Keratinocyte (primary cell): ENCODE measurements at regions not wholly inside any gene's neighbourhood (a gene's known extent, or its start where the extent isn't known, plus 50 kb on each side); places are given as distances from the start of the nearest gene placed in this dataset.

Experiments
- DNase-seq: peaks from one replicate; pipeline ENCODE4 v3.0.0-alpha.2; 2011; ENCODE audit warnings: low read depth, missing footprints, low spot score
- FAIRE-seq: peaks from 2 replicates; lab custom pipeline; 2011; peaks lifted over from hg19 to GRCh38; lab: Jason Lieb, UNC
- H2AFZ ChIP-seq: 2 replicates; pipeline ENCODE4 v1.6.0; 2012; ENCODE audit warnings: low read length, control low read depth, inconsistent platforms; ENCODE audit not compliant: control insufficient read depth
- H3K27ac ChIP-seq: 2 replicates; pipeline ENCODE4 v1.5.1; 2011; ENCODE audit warnings: low read length; ENCODE audit not compliant: control insufficient read depth, insufficient read depth
- H3K27me3 ChIP-seq: 3 replicates; pipeline ENCODE4 v1.6.0; 2011; ENCODE audit warnings: low read length; ENCODE audit not compliant: control insufficient read depth, insufficient read depth; ENCODE audit errors: extremely low read depth
- H3K36me3 ChIP-seq, 2 experiments: 2 replicates in 1 of 2; 3 replicates in 1 of 2; pipeline ENCODE4 v1.5.1; 2011; ENCODE audit warnings: low read length in 2 of 2, mild to moderate bottlenecking in 1 of 2; ENCODE audit not compliant: control insufficient read depth in 2 of 2, insufficient read depth in 2 of 2; ENCODE audit errors: extremely low read depth in 1 of 2
- H3K4me1 ChIP-seq: 3 replicates; pipeline ENCODE4 v1.5.1; 2011; ENCODE audit warnings: low read length; ENCODE audit not compliant: control insufficient read depth, insufficient read depth; ENCODE audit errors: extremely low read depth
- H3K4me2 ChIP-seq: 3 replicates; pipeline ENCODE4 v1.6.0; 2011; ENCODE audit warnings: low read depth, low read length; ENCODE audit not compliant: control insufficient read depth, insufficient read depth; ENCODE audit errors: extremely low read depth
- H3K4me3 ChIP-seq, 3 experiments: fragments of 200-600 bp in 1 of 3; sonication (generic) in 1 of 3; 2 replicates in 2 of 3; 3 replicates in 1 of 3; pipeline ENCODE4 v1.5.1; 2011 to 2016; ENCODE audit warnings: low read length in 3 of 3, mild to moderate bottlenecking in 3 of 3, control low read depth in 2 of 3, inconsistent platforms in 1 of 3, low read depth in 1 of 3, mixed read lengths in 1 of 3, mixed run types in 1 of 3, moderate library complexity in 1 of 3; ENCODE audit not compliant: control insufficient read depth in 2 of 3, insufficient read depth in 2 of 3; ENCODE audit errors: extremely low read depth in 1 of 3
- H3K79me2 ChIP-seq: 2 replicates; pipeline ENCODE4 v1.6.0; 2012; ENCODE audit warnings: low read length; ENCODE audit not compliant: control insufficient read depth, insufficient read depth
- H3K9ac ChIP-seq: 3 replicates; pipeline ENCODE4 v1.6.0; 2011; ENCODE audit warnings: low read length; ENCODE audit not compliant: control insufficient read depth, insufficient read depth; ENCODE audit errors: extremely low read depth
- H3K9me1 ChIP-seq: 3 replicates; pipeline ENCODE4 v1.6.0; 2011; ENCODE audit warnings: low read length; ENCODE audit not compliant: control insufficient read depth, insufficient read depth; ENCODE audit errors: extremely low read depth
- H3K9me3 ChIP-seq: 2 replicates; pipeline ENCODE4 v1.5.1; 2012; ENCODE audit warnings: low read depth, low read length; ENCODE audit not compliant: control insufficient read depth
- H4K20me1 ChIP-seq: 3 replicates; pipeline ENCODE4 v1.6.0; 2011; ENCODE audit warnings: low read length; ENCODE audit not compliant: control insufficient read depth, insufficient read depth; ENCODE audit errors: extremely low read depth
- CTCF ChIP-seq, 3 experiments: IDR thresholded peaks in 1 of 3; conservative IDR thresholded peaks in 1 of 3; optimal IDR thresholded peaks in 1 of 3; 2 replicates in 2 of 3; 3 replicates in 1 of 3; pipeline versions ENCODE3 to v1.5.1; 2011; ENCODE audit warnings: low read length in 3 of 3, mild to moderate bottlenecking in 3 of 3, moderate library complexity in 2 of 3, control low read depth in 1 of 3, inconsistent platforms in 1 of 3; ENCODE audit not compliant: insufficient read depth in 2 of 3; ENCODE audit errors: extremely low read depth in 1 of 3
- EZH2 ChIP-seq: IDR thresholded peaks from one replicate; pipeline ENCODE4 v1.6.1; 2012; ENCODE audit warnings: inconsistent platforms, mild to moderate bottlenecking, low read length, moderate library complexity
- dilution Hi-C: fragments of 300-500 bp; cut with MboI; formaldehyde crosslinking; loops from one replicate; pipeline ENCODE4 v1.7.0; 2020; ENCODE audit warnings: low sequenced_read_pairs; ENCODE audit not compliant: extremely low pct_ligation_motif_present

DNA sequence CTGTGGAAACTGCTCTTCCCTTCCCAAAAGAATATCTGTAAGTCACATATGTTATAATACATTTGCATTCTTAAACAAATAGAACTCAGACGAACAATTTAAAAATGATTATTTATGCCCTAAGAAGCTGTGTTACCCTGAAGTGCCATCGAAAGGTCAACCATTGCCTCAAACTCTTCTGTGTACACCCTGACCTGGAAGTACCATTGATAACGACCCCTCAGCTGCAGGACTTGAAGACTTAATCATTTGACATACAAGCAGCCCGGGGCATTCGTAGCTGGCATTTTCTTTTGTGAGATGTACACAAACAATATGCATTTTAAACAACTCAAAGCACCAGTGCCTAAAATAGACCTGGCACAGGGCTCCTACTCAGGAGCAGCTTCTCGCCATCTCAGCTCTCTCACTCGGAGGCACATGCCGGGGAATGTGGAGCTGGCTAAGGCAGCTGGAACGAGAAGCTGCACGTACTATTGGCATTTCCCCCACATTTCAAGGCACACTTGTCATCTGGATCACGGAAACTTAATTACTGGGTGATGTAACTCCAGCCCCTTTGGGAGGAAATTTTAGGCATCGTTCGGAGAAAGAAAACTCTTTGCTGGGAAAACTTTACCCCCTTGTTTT lies 170.0 kb upstream of the GALNT5 start:
- H3K79me2 ChIP-seq: no peaks in the 10 kb centered on the region
- no peaks in the 10 kb centered on the region for H4K20me1 ChIP-seq
- H3K9me1 ChIP-seq: no peaks in the 10 kb centered on the region
- H2AFZ ChIP-seq: peak overlapping the region; percentile 63
- no peaks in the 10 kb centered on the region for H3K9me3 ChIP-seq
- no peak for TF ChIP-seq CTCF (optimal IDR thresholded peaks at IDR 0.05 in 1 of 3, IDR thresholded peaks at IDR 0.05 in 1 of 3, conservative IDR thresholded peaks at IDR 0.05 in 1 of 3; ENCODE audit: extremely low read depth in 1 of 3, insufficient read depth in 2 of 3, low read length in 3 of 3)
- TF ChIP-seq EZH2: no peak
- dilution Hi-C loops: no loop called here
- H3K4me3 ChIP-seq: no peak overlapping the region
- no peaks in the 10 kb centered on the region for H3K27me3 ChIP-seq
- H3K4me2 ChIP-seq: peak overlapping the region; percentile 33
- no peak for DNase-seq
- FAIRE-seq: no peak
- no peak overlapping the region for H3K27ac ChIP-seq
- H3K36me3 ChIP-seq: no peaks in the 10 kb centered on the region
- H3K9ac ChIP-seq: no peak overlapping the region
- no peaks in the 10 kb centered on the region for H3K4me1 ChIP-seq

DNA sequence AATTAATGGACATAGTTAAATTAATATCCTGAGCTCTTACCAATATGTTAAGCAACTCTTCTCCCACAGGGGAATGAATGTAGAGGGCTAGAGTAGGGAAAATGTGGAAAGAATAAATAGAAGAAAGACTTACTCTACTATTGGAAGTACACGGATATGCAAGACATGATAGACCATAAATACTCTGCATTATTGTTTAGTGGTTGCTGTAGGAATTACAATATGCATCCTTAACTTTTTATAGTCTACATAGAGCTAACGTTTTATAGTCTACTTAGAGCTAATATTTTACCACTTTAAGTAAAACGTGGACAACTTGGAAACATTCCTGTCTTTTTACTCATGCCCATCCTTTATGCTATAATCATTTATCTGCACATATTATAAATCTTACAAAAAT lies 163.8 kb upstream of the GALNT5 start:
- H3K4me1 ChIP-seq: no peaks in the 10 kb centered on the region
- TF ChIP-seq EZH2 (no peak), CTCF (optimal IDR thresholded peaks at IDR 0.05 in 1 of 3, IDR thresholded peaks at IDR 0.05 in 1 of 3, conservative IDR thresholded peaks at IDR 0.05 in 1 of 3; ENCODE audit: extremely low read depth in 1 of 3, insufficient read depth in 2 of 3, low read length in 3 of 3) (no peak)
- no peak overlapping the region for H3K9ac ChIP-seq
- H3K36me3 ChIP-seq: no peaks in the 10 kb centered on the region
- dilution Hi-C loops: no loop called here
- no peaks in the 10 kb centered on the region for H3K79me2 ChIP-seq
- H3K9me1 ChIP-seq: no peaks in the 10 kb centered on the region
- no peaks in the 10 kb centered on the region for H4K20me1 ChIP-seq
- H3K4me2 ChIP-seq: no peak overlapping the region
- no peaks in the 10 kb centered on the region for H3K9me3 ChIP-seq
- no peak for FAIRE-seq
- no peak overlapping the region for H3K4me3 ChIP-seq
- no peaks in the 10 kb centered on the region for H3K27me3 ChIP-seq
- H2AFZ ChIP-seq: no peak overlapping the region
- no peak overlapping the region for H3K27ac ChIP-seq
- no peak for DNase-seq
